AG10803 (cell line): ENCODE measurements at regions not wholly inside any gene's neighbourhood (a gene's known extent, or its start where the extent isn't known, plus 50 kb on each side); places are given as distances from the start of the nearest gene placed in this dataset.

Experiments
- DNase-seq: peaks from one replicate; pipeline ENCODE4 v3.0.0; 2010; ENCODE audit warnings: low read depth
- H3K4me3 ChIP-seq: 2 replicates; pipeline ENCODE4 v1.5.1; 2011; ENCODE audit warnings: mild to moderate bottlenecking, low read length, control low read depth
- TF ChIP-seq, protein P1 (sequence below): conservative IDR thresholded peaks from 2 replicates; pipeline ENCODE4 v1.5.1; 2011; ENCODE audit warnings: mild to moderate bottlenecking, low read length, control low read depth, inconsistent platforms

DNA sequence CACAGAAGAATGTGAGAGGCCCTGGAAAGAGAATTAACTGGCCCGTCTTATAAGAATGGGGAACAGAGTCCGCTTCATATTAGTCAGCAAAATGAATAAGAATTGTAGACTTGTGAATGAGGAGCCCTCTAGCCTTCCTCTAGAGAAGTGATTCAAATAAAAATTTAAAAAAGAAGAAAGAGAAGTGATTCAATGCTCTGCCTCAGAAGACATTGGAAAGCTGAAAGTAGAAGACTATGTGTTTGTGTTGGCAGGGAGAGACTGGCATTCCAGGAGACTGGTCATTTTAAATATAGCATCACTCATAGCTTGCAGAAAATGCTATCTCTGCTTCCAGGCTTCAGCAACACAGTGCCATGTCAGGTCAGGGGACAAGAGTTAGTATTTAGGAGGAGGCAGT is 190.6 kb upstream of the HS3ST3A1 start:
- TF ChIP-seq, protein P1, sequence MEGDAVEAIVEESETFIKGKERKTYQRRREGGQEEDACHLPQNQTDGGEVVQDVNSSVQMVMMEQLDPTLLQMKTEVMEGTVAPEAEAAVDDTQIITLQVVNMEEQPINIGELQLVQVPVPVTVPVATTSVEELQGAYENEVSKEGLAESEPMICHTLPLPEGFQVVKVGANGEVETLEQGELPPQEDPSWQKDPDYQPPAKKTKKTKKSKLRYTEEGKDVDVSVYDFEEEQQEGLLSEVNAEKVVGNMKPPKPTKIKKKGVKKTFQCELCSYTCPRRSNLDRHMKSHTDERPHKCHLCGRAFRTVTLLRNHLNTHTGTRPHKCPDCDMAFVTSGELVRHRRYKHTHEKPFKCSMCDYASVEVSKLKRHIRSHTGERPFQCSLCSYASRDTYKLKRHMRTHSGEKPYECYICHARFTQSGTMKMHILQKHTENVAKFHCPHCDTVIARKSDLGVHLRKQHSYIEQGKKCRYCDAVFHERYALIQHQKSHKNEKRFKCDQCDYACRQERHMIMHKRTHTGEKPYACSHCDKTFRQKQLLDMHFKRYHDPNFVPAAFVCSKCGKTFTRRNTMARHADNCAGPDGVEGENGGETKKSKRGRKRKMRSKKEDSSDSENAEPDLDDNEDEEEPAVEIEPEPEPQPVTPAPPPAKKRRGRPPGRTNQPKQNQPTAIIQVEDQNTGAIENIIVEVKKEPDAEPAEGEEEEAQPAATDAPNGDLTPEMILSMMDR, result no peak; the same call in 1 of the 2 replicates
- peak; percentile 31 for DNase-seq
- no peak overlapping the region for H3K4me3 ChIP-seq

DNA sequence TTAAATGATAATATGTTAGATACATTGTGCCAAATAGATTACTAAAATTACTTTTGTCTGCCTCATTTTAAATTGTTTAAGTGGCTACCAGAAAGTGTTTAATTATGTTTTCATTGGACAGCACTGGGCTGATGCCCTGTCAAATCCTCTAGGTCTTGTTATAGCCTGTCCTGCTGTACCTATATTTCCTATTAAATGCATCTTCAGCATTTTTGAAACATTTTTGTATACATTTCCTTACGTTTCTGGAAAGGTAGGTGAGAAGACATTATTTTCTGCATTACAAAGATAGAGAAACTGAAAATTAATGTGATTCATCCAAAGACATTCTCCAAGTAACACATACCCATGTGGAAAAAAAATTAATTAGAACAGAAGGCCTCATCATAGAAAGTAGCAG is 192.2 kb upstream of the HS3ST3A1 start:
- TF ChIP-seq, protein P1, result no peak
- no peak overlapping the region for H3K4me3 ChIP-seq
- no peak for DNase-seq

DNA sequence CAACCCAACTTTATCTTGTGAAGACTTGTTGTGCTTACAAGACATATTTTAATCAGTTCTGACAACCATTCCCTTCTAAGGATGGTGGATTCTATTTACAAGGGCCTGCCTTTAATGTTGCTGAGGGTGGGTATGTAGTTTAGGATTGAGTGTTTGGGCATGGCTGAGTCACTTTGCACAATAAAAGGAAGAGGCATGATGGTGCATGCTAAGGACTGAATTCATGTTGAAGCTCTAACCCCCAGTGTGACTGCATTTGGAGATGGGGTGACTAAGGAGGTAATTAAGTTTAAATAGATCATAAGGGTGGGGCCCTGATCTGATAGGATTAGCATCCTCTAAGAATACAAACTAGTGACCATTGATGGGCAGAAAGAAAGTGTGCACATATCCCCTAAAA is 196.1 kb upstream of the HS3ST3A1 start:
- DNase-seq, result no peak
- TF ChIP-seq, protein P1, result no peak
- H3K4me3 ChIP-seq, result no peak overlapping the region

DNA sequence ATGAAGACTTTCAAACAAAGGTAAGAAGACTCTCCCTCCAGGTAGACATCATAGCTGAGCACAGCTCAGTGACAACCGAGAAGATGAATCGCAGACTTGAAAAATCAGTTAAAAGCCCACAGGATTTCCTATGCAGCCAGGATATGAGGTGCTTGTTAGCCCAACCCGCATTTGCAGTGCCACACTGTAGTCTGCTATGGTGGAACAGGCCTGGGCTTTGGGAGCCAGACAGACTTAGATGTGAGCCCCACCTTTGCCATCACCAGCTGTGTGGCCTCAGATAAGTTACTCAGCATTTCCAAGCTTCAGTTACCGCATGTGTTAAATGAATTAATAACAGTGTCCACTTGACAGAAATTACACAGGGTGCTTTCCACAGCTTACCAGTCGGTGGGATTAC is 204.4 kb upstream of the HS3ST3A1 start:
- no peak overlapping the region for H3K4me3 ChIP-seq
- TF ChIP-seq, protein P1, result no peak
- no peak for DNase-seq

DNA sequence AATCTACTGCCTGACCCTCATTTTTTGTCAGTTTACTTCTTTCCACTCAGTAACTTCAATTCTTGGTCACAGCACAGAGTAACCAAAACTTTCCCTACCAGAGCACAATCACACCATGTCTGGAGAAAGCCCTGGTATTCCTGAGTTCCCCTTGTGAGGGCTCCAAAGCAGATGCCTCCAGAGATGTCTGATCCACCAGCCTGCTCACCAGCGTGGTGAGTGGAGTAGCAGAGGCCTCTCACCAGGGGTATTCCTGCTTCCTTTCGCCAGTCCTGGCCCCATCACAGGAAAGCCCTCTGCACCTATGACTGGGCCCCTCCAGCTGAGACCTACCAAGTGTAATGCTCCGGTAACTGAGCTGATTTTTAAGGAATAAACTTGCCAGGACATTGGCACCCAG is 205.4 kb upstream of the HS3ST3A1 start:
- no peak overlapping the region for H3K4me3 ChIP-seq
- TF ChIP-seq, protein P1, result no peak
- no peak for DNase-seq

DNA sequence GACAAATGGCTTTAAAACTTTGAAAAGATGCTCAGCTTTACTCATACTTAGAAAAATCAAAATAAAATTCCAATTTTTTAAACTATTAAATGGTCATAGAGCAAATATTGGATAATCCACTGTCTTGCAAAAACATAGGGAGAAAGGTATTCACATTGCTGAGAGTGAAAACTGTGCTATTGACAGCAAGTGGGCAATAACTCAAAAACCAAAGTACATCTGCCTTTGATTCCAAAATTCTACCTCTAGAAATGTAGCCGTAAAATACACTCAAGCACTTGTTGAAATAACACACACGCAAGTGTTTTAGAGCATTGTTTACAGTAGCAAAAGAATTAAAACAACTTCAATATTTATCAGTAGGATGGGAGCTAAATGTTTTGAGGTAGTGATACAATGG is 210.6 kb upstream of the HS3ST3A1 start:
- TF ChIP-seq, protein P1, result no peak
- DNase-seq, result no peak
- no peak overlapping the region for H3K4me3 ChIP-seq

DNA sequence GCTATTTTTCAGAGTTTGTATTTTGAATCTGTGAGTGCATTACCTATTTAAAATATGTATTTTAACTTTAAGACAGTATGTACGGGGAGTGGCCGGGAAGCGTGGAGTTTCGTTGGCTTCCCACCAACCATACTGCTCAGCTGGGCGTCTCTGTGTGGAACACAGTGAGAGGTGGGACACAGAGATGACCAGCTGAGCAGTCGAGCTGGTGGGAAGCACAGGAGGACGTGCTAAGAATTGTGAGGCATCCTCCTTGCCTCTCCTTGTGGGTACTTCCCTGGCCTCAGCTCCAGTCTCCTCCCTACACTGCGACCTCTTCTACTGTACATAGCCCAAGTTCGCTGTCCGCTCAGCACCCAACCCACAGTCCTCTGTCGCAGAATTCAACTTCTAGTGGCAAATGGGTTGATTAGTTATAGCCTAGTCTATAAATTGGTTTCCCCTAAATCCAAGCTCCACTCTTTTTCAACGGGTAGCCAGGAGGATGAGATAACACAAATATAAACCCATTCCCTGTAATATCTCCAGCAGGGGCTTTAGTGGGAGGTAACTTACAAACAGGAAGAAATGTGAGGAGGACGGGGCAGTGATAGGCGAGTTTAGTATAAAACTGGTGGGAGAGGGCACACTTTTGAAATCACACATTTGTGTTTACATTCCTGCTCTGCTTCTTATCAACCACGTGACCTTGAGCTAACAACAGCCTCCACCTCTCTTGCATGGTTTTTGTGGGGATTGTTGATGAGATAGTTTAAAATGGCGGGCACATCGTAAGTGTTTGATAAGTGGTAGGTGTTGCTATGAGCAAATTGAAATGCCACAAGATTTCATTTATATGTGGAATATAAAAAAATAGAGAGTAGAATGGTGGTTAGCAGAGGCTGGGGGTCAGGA is 211.9 kb upstream of the HS3ST3A1 start:
- TF ChIP-seq, protein P1, result no peak
- no peak overlapping the region for H3K4me3 ChIP-seq
- no peak for DNase-seq
